Transverse colon (tissue), 4 donors: ENCODE measurements at regions not wholly inside any gene's neighbourhood (a gene's known extent, or its start where the extent isn't known, plus 50 kb on each side); places are given as distances from the start of the nearest gene placed in this dataset.
"Not testable (repeated sequence)": the region's sequence is repeated elsewhere in the genome, so short reads cannot be mapped to it uniquely, and the experiment has no call there.

Experiments
- DNase-seq: peaks from one replicate; pipeline ENCODE4 v3.0.0-alpha.2; 2019
- H3K27ac ChIP-seq, 4 donors: fragments of 200-600 bp; sonication (generic); 2 replicates each; pipeline ENCODE4 v1.5.1; 2016 to 2018; ENCODE audit warnings: inconsistent platforms in 4 of 4
- H3K27me3 ChIP-seq: fragments of 200-600 bp; sonication (generic); 2 replicates; pipeline ENCODE4 v1.5.1; 2017; ENCODE audit warnings: inconsistent platforms
- H3K36me3 ChIP-seq, 4 donors: fragments of 200-600 bp; sonication (generic); 2 replicates each; pipeline ENCODE4 v1.5.1; 2017 to 2019; ENCODE audit warnings: inconsistent platforms in 4 of 4
- H3K4me1 ChIP-seq, 4 donors: fragments of 200-600 bp; sonication (generic); 2 replicates each; pipeline ENCODE4 v1.5.1; 2017 to 2020; ENCODE audit warnings: inconsistent platforms in 4 of 4
- H3K4me3 ChIP-seq, 4 donors: fragments of 200-600 bp; sonication (generic); 1 replicate in 1 of 4; 2 replicates in 3 of 4; pipeline versions ENCODE4 v1.5.1 to v1.6.1; 2017 to 2019; ENCODE audit warnings: inconsistent platforms in 4 of 4
- H3K9me3 ChIP-seq, 2 donors: fragments of 200-600 bp; sonication (generic); 2 replicates each; pipeline ENCODE4 v1.5.1; 2017 to 2019; ENCODE audit warnings: inconsistent platforms in 2 of 2
- EP300 ChIP-seq: sonication (generic); formaldehyde crosslinking; IDR thresholded peaks from one replicate; pipeline ENCODE4 v1.6.1; 2017; ENCODE audit warnings: antibody characterized with exemption, low read depth
- POLR2A ChIP-seq: fragments of 450-650 bp; IDR thresholded peaks from one replicate; pipeline ENCODE4 v1.6.1; 2016; ENCODE audit warnings: antibody characterized with exemption, mild to moderate bottlenecking, moderate library complexity
- POLR2AphosphoS5 ChIP-seq, 3 donors: sonication (generic); formaldehyde crosslinking; IDR thresholded peaks; one replicate each; pipeline ENCODE4 v1.6.1; 2016; ENCODE audit warnings: antibody characterized with exemption in 3 of 3
- WGBS, 2 donors: methylation state at CpG; one replicate each; pipeline ENCODE4 v1.1.5; 2018; ENCODE audit warnings: low coverage in 1 of 2; 5-methylcytosine and 5-hydroxymethylcytosine counted together
- in situ Hi-C, 4 donors: fragments of 200-750 bp; cut with MboI; loops; one replicate each; pipeline versions ENCODE4 v1.15.0 to v1.15.1; 2017; ENCODE audit warnings: low sequenced_read_pairs in 3 of 4, low pct_ligation_motif_present in 1 of 4, low pct_unique_long_range_greater_than_20kb in 1 of 4
- intact Hi-C: fragments of 100-400 bp; cut with DNase I; formaldehyde crosslinking; loops from one replicate; pipeline ENCODE4 v1.15.1; 2023; ENCODE audit warnings: low total_unique reads
- TF ChIP-seq, protein P1 (sequence below), 5 experiments: fragments of 200-600 bp in 3 of 5; fragments of 450-650 bp in 2 of 5; sonication (generic) in 3 of 5; IDR thresholded peaks; 1 replicate in 2 of 5; 2 replicates in 3 of 5; pipeline ENCODE4 v1.5.1; 2016 to 2017; ENCODE audit warnings: antibody characterized with exemption in 5 of 5, inconsistent platforms in 3 of 5, mild to moderate bottlenecking in 2 of 5, moderate library complexity in 1 of 5

DNA sequence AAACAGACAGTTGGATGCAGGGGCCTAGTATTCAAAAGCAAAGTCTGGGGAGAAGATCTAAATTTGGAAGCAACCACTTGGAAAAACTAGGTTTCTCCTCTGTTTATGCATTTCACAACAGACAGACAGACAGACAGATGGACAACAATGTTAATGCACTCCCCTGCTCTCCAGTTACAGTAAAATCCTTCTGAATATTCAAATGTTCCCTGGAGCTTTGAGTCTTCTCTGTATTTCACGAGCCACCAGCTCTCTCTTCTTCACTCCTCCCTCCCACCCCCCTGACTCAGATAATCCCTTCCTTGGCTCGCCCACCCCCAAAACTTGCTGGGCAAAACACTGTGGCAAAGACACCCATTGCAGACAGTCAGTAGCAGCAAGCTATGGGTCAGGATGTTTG lies 129.3 kb upstream of the TOP1 start:
- no peak overlapping the region for H3K27ac ChIP-seq
- in situ Hi-C loops: no loop called here
- no peak overlapping the region for H3K4me3 ChIP-seq
- H3K27me3 ChIP-seq: no peaks in the 10 kb centered on the region
- DNase-seq: no peak
- 40 to 67% methylated on average over 1 to 2 of the region's 2 CpGs for WGBS, 2 donors
- H3K36me3 ChIP-seq: no peaks in the 10 kb centered on the region
- intact Hi-C loops: no loop called here
- no peaks in the 10 kb centered on the region for H3K4me1 ChIP-seq
- H3K9me3 ChIP-seq: no peaks in the 10 kb centered on the region
- TF ChIP-seq POLR2AphosphoS5 (IDR thresholded peaks at IDR 0.05) (no peak), POLR2A (no peak), EP300 (no peak)
- TF ChIP-seq, protein P1, sequence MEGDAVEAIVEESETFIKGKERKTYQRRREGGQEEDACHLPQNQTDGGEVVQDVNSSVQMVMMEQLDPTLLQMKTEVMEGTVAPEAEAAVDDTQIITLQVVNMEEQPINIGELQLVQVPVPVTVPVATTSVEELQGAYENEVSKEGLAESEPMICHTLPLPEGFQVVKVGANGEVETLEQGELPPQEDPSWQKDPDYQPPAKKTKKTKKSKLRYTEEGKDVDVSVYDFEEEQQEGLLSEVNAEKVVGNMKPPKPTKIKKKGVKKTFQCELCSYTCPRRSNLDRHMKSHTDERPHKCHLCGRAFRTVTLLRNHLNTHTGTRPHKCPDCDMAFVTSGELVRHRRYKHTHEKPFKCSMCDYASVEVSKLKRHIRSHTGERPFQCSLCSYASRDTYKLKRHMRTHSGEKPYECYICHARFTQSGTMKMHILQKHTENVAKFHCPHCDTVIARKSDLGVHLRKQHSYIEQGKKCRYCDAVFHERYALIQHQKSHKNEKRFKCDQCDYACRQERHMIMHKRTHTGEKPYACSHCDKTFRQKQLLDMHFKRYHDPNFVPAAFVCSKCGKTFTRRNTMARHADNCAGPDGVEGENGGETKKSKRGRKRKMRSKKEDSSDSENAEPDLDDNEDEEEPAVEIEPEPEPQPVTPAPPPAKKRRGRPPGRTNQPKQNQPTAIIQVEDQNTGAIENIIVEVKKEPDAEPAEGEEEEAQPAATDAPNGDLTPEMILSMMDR (IDR thresholded peaks at IDR 0.05): no peak

DNA sequence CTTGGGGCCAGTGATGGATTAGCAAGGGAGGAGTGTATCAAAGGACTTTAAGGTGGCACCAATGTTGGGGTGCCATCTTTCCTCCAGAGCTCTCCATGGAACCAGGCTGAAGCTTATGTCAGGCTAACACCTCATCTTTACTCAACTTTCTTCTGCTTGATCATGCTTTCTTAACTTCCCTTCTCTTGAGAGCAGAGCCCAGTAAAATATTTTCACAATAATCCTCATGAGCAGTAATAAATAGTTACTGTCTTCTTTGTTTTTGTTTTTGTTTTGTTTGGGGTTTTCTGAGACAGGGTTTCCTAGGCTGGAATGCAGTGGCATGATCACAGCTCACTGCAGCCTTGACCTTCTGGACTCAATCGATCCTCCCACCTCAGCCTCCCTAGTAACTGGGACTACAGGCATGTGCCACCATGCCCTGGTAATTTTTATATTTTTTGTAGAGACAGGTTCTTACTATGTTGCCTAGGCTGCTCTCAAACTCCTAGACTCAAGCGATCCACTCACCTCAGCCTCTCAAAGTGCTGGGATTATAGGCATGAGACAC lies 127.9 kb upstream of the TOP1 start:
- no peaks in the 10 kb centered on the region for H3K36me3 ChIP-seq
- TF ChIP-seq, protein P1 (IDR thresholded peaks at IDR 0.05): no peak
- TF ChIP-seq POLR2A: no peak
- no peak overlapping the region for H3K27ac ChIP-seq
- in situ Hi-C loops: no loop called here
- WGBS, 2 donors: 67 to 90% methylated on average over 1 to 2 of the region's 2 CpGs
- no peaks in the 10 kb centered on the region for H3K9me3 ChIP-seq
- H3K27me3 ChIP-seq: no peaks in the 10 kb centered on the region
- no peak for DNase-seq
- H3K4me3 ChIP-seq: no peak overlapping the region
- H3K4me1 ChIP-seq: no peaks in the 10 kb centered on the region
- intact Hi-C loops: no loop called here

DNA sequence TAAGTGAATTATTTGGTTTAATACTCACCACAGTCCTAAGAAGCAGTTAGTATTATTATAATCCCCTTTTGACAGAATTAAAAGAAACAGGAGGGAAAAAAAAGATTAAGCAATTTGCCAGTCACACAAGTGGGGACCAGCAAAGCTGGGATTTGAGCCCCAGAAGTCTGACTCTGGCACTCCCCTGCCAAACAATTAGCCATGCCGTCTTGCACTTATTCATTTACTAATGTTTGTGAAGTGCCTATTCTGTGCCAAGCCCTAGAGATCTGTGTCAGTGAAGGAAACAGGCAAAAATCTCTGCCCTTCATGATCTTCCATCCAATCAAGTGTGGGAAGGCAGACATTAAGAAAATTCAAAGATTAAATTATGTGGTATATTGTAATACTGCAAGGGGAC lies 126.0 kb upstream of the TOP1 start:
- H3K9me3 ChIP-seq: no peaks in the 10 kb centered on the region
- intact Hi-C loops: no loop called here
- no peak overlapping the region for H3K27ac ChIP-seq
- H3K4me3 ChIP-seq: no peak overlapping the region
- no peaks in the 10 kb centered on the region for H3K27me3 ChIP-seq
- no peaks in the 10 kb centered on the region for H3K4me1 ChIP-seq
- TF ChIP-seq, protein P1 (IDR thresholded peaks at IDR 0.05): no peak
- TF ChIP-seq EP300: no peak
- TF ChIP-seq POLR2AphosphoS5 (IDR thresholded peaks at IDR 0.05): no peak
- no peak for TF ChIP-seq POLR2A
- DNase-seq: no peak
- 36 to 40% methylated on average over 1 of the region's 1 CpG for WGBS, 2 donors
- in situ Hi-C loops: no loop called here
- no peaks in the 10 kb centered on the region for H3K36me3 ChIP-seq

DNA sequence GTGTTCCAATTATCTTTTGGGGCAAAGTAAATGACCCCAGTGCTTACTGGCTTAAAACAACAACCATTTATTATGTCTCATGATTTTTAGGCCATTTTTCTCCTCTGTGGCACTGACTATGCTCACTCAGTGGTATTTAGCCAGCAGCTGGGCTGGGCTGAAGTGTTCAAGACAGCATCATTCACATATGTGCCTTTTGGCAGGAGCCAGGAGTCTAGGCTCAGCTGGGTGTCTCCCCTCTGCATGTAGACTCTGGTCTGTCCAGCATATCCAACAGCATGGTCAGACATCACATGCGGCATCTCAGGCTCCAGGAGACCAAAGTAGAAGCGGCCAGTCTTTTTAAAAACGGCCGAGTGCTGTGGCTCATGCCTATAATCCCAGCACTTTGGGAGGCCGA lies 120.3 kb upstream of the TOP1 start:
- Histone ChIP-seq H3K27me3 (no peaks in the 10 kb centered on the region), H3K36me3 (no peaks in the 10 kb centered on the region), H3K4me3 (no peak overlapping the region), H3K4me1 (no peaks in the 10 kb centered on the region), H3K27ac (no peak overlapping the region), H3K9me3 (no peaks in the 10 kb centered on the region)
- TF ChIP-seq POLR2AphosphoS5 (IDR thresholded peaks at IDR 0.05) (no peak), EP300 (no peak), POLR2A (no peak)
- TF ChIP-seq, protein P1 (IDR thresholded peaks at IDR 0.05): no peak
- WGBS, 2 donors: 87% methylated on average over 5 of the region's 5 CpGs; no CpG with 5 or more reads in 1 of the 2 donors
- in situ Hi-C loops: no loop called here
- DNase-seq: no peak
- intact Hi-C loops: no loop called here

DNA sequence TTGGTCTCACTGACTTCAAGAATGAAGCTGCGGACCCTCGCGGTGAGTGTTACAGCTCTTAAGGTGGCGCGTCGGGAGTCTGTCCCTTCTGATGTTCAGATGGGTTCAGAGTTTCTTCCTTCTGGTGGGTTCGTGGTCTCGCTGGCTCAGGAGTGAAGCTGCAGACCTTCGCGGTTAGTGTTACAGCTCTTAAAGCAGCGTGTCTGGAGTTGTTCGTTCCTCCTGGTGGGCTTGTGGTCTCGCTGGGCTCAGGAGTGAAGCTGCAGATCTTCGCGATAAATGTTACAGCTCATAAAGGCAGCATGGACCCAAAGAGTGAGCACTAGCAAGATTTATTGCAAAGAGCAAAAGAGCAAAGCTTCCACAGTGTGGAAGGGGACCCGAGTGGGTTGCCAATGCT lies 119.1 kb upstream of the TOP1 start:
- H3K9me3 ChIP-seq, in situ Hi-C loops, H3K36me3 ChIP-seq, H3K27ac ChIP-seq, H3K27me3 ChIP-seq, H3K4me1 ChIP-seq, H3K4me3 ChIP-seq, intact Hi-C loops, DNase-seq: not testable (repeated sequence)
- WGBS, 2 donors: 88 to 89% methylated on average over 7 to 16 of the region's 16 CpGs

DNA sequence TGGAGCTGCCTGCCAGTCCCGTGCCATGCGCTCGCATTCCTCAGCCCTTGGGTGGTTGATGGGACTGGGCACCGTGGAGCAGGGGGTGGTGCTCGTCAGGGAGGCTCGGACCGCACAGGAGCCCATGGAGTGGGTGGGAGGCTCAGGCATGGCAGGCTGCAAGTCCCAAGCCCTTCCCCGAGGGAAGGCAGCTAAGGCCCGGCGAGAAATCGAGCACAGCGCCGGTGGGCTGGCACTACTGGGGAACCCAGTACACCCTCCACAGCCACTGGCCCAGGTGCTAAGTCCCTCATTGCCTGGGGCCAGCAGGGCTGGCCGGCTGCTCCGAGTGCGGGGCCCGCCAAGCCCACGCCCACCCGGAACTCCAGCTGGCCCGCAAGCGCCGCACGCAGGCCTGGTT lies 118.2 kb upstream of the TOP1 start:
- H3K27ac ChIP-seq, in situ Hi-C loops, H3K36me3 ChIP-seq, H3K4me3 ChIP-seq, H3K27me3 ChIP-seq, intact Hi-C loops, H3K4me1 ChIP-seq, DNase-seq, H3K9me3 ChIP-seq: not testable (repeated sequence)
- 93% methylated on average over 15 of the region's 23 CpGs; no CpG with 5 or more reads in 1 of the 2 donors for WGBS, 2 donors

DNA sequence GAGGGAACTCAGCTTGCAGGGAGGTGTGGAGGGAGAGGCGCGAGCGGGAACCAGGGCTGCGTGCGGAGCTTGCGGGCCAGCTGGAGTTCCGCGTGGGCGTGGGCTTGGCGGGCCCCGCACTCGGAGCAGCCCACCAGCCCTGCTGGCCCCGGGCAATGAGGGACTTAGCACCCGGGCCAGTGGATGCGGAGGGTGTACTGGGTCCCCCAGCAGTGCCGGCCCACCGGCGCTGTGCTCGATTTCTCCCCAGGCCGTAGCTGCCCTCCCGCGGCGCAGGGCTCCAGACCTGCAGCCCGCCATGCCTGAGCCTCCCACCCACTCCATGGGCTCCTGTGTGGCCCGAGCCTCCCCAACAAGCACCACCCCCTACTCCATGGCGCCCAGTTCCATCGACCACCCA lies 117.5 kb upstream of the TOP1 start:
- H3K36me3 ChIP-seq, H3K4me1 ChIP-seq, H3K27ac ChIP-seq, in situ Hi-C loops, H3K4me3 ChIP-seq, intact Hi-C loops, H3K9me3 ChIP-seq, H3K27me3 ChIP-seq, DNase-seq: not testable (repeated sequence)
- WGBS, 2 donors: 97% methylated on average over 24 of the region's 27 CpGs; no CpG with 5 or more reads in 1 of the 2 donors
